Chondrocyte (in vitro differentiated cells): ENCODE measurements at regions not wholly inside any gene's neighbourhood (a gene's known extent, or its start where the extent isn't known, plus 50 kb on each side); places are given as distances from the start of the nearest gene placed in this dataset.

ENCODE experiments used
- DNase-seq: peaks from one replicate; pipeline ENCODE4 v3.0.0; 2021; ENCODE audit warnings: mixed read lengths, low spot score
- H3K27ac Mint-ChIP-seq: one replicate; pipeline ENCODE4 v1.8.0; 2021; ENCODE audit warnings: mild to moderate bottlenecking, moderate library complexity, mixed read lengths; ENCODE audit not compliant: unreplicated experiment
- H3K27me3 Mint-ChIP-seq: 2 replicates; pipeline ENCODE4 v1.8.0; 2021; ENCODE audit warnings: low read depth, mixed read lengths
- H3K36me3 Mint-ChIP-seq: 2 replicates; pipeline ENCODE4 v1.8.0; 2021; ENCODE audit warnings: low read depth, mixed read lengths
- H3K4me1 Mint-ChIP-seq: 2 replicates; pipeline ENCODE4 v1.8.0; 2021; ENCODE audit warnings: low read depth, mild to moderate bottlenecking, mixed read lengths
- H3K4me3 Mint-ChIP-seq: one replicate; pipeline ENCODE4 v1.8.0; 2021; ENCODE audit warnings: mild to moderate bottlenecking, moderate library complexity, mixed read lengths; ENCODE audit not compliant: unreplicated experiment
- H3K9me3 Mint-ChIP-seq: 2 replicates; pipeline ENCODE4 v1.8.0; 2021; ENCODE audit warnings: low read depth, mixed read lengths
- CTCF ChIP-seq: fragments of 200-600 bp; sonication (generic); IDR thresholded peaks from 2 replicates; pipeline ENCODE4 v1.5.0; 2021; ENCODE audit warnings: antibody characterized with exemption, mild to moderate bottlenecking, moderate library complexity

- Mint-ChIP-seq H3K36me3 (no peaks in the 10 kb centered on the region), H3K27ac (no peak overlapping the region), H3K4me3 (no peak overlapping the region), H3K4me1 (peaks cover 19% of the 10 kb centered on the region), H3K9me3 (peaks cover 5% of the 10 kb centered on the region), H3K27me3 (no peaks in the 10 kb centered on the region)
- TF ChIP-seq CTCF, result no peak
- no peak for DNase-seq
These were observed 166.4 kb downstream of the PIK3R1 start for GRCh38 chr5:68381909-68382308.

- Mint-ChIP-seq H3K9me3 (peaks cover 5% of the 10 kb centered on the region), H3K36me3 (no peaks in the 10 kb centered on the region), H3K4me1 (peaks cover 17% of the 10 kb centered on the region), H3K4me3 (no peak overlapping the region), H3K27ac (no peak overlapping the region), H3K27me3 (no peaks in the 10 kb centered on the region)
- TF ChIP-seq CTCF, result no peak
- DNase-seq, result no peak
These were observed 167.1 kb downstream of the PIK3R1 start for GRCh38 chr5:68382640-68383039.

- DNase-seq, result no peak
- peaks cover 5% of the 10 kb centered on the region for H3K9me3 Mint-ChIP-seq
- no peak overlapping the region for H3K27ac Mint-ChIP-seq
These were observed 168.3 kb downstream of the PIK3R1 start for GRCh38 chr5:68383888-68384310.

GRCh38 chr5:68384936-68385594 lies 169.5 kb downstream of the PIK3R1 start:
- no peaks in the 10 kb centered on the region for H3K36me3 Mint-ChIP-seq
- H3K9me3 Mint-ChIP-seq, result peaks cover 5% of the 10 kb centered on the region
- TF ChIP-seq CTCF, result no peak
- no peak for DNase-seq
- H3K4me1 Mint-ChIP-seq, result peaks cover 17% of the 10 kb centered on the region
- no peaks in the 10 kb centered on the region for H3K27me3 Mint-ChIP-seq
- H3K27ac Mint-ChIP-seq, result no peak overlapping the region
- H3K4me3 Mint-ChIP-seq, result no peak overlapping the region

More at GRCh38 chr5:68383888-68384310, 168.3 kb downstream of the PIK3R1 start:
- Mint-ChIP-seq H3K4me3 (no peak overlapping the region), H3K36me3 (no peaks in the 10 kb centered on the region), H3K4me1 (peaks cover 17% of the 10 kb centered on the region), H3K27me3 (no peaks in the 10 kb centered on the region)
- no peak for TF ChIP-seq CTCF

GRCh38 chr5:68385936-68386335 lies 170.4 kb downstream of the PIK3R1 start:
- Mint-ChIP-seq H3K4me3 (no peak overlapping the region), H3K9me3 (peaks cover 5% of the 10 kb centered on the region), H3K27ac (no peak overlapping the region), H3K36me3 (no peaks in the 10 kb centered on the region), H3K27me3 (no peaks in the 10 kb centered on the region), H3K4me1 (peaks cover 17% of the 10 kb centered on the region)
- no peak for TF ChIP-seq CTCF
- DNase-seq, result no peak
